ENCODE measurements at regions not wholly inside any gene's neighbourhood (a gene's known extent, or its start where the extent isn't known, plus 50 kb on each side); places are given as distances from the start of the nearest gene placed in this dataset.

- Histone ChIP-seq H3K9me3 (ENCODE audit: control insufficient read depth, insufficient read depth, low read depth, low read length) (no peaks in the 10 kb centered on the region), H3K27ac (ENCODE audit: low read length) (no peak overlapping the region), H3K36me3 (ENCODE audit: control insufficient read depth, insufficient read depth, low read length) (no peaks in the 10 kb centered on the region), H3K4me3 (ENCODE audit: low read depth in 2 of 2, low read length in 2 of 2) (no peak overlapping the region), H3K4me1 (ENCODE audit: control insufficient read depth, insufficient read depth, low read length) (no peaks in the 10 kb centered on the region), H3K27me3 (ENCODE audit: control insufficient read depth, insufficient read depth, low read length) (no peaks in the 10 kb centered on the region)
- ChIA-PET CTCF (no interaction called here), POLR2A (no interaction called here)
- DNase-seq (ENCODE audit: low read depth, low spot score): no peak
- no peak for ATAC-seq
- intact Hi-C loops (cut with micrococcal nuclease; ENCODE audit: unreplicated experiment): no loop called here
- TF ChIP-seq POLR2AphosphoS5 (IDR thresholded peaks at IDR 0.05; ENCODE audit: low read depth, low read length): no peak
- no peak for TF ChIP-seq SIN3A (IDR thresholded peaks at IDR 0.05; ENCODE audit: borderline replicate concordance, insufficient read depth, low read depth, low read length)
- TF ChIP-seq, protein P1, sequence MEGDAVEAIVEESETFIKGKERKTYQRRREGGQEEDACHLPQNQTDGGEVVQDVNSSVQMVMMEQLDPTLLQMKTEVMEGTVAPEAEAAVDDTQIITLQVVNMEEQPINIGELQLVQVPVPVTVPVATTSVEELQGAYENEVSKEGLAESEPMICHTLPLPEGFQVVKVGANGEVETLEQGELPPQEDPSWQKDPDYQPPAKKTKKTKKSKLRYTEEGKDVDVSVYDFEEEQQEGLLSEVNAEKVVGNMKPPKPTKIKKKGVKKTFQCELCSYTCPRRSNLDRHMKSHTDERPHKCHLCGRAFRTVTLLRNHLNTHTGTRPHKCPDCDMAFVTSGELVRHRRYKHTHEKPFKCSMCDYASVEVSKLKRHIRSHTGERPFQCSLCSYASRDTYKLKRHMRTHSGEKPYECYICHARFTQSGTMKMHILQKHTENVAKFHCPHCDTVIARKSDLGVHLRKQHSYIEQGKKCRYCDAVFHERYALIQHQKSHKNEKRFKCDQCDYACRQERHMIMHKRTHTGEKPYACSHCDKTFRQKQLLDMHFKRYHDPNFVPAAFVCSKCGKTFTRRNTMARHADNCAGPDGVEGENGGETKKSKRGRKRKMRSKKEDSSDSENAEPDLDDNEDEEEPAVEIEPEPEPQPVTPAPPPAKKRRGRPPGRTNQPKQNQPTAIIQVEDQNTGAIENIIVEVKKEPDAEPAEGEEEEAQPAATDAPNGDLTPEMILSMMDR (IDR thresholded peaks at IDR 0.05): no peak
- no peak for TF ChIP-seq TCF7L2 (IDR thresholded peaks at IDR 0.05; ENCODE audit: low read depth, low read length)
- no peak for TF ChIP-seq REST (IDR thresholded peaks at IDR 0.05; ENCODE audit: insufficient read depth in 1 of 2, low read depth in 2 of 2, low read length in 1 of 2)
- in situ Hi-C loops (cut with HindIII; ENCODE audit: low pct_unique_long_range_greater_than_20kb, low sequenced_read_pairs): no loop called here
- no TSS peak for BruUV-seq (replicated peaks)
These were observed 156.1 kb upstream of the PSMD7 start for GRCh38 chr16:74140557-74140956.

- in situ Hi-C loops (cut with HindIII; ENCODE audit: low pct_unique_long_range_greater_than_20kb, low sequenced_read_pairs): no loop called here
- no peaks in the 10 kb centered on the region for H3K27me3 ChIP-seq (ENCODE audit: control insufficient read depth, insufficient read depth, low read length)
- no peaks in the 10 kb centered on the region for H3K4me1 ChIP-seq (ENCODE audit: control insufficient read depth, insufficient read depth, low read length)
- ChIA-PET CTCF (no interaction called here), POLR2A (no interaction called here)
- DNase-seq (ENCODE audit: low read depth, low spot score) (no peak), ATAC-seq (no peak)
- no TSS peak for BruUV-seq (replicated peaks)
- H3K4me3 ChIP-seq (ENCODE audit: low read depth in 2 of 2, low read length in 2 of 2): no peak overlapping the region
- H3K36me3 ChIP-seq (ENCODE audit: control insufficient read depth, insufficient read depth, low read length): no peaks in the 10 kb centered on the region
- H3K9me3 ChIP-seq (ENCODE audit: control insufficient read depth, insufficient read depth, low read depth, low read length): no peaks in the 10 kb centered on the region
- intact Hi-C loops (cut with micrococcal nuclease; ENCODE audit: unreplicated experiment): no loop called here
- TF ChIP-seq, protein P1 (IDR thresholded peaks at IDR 0.05): no peak
- TF ChIP-seq TCF7L2 (IDR thresholded peaks at IDR 0.05; ENCODE audit: low read depth, low read length): no peak
- no peak for TF ChIP-seq REST (IDR thresholded peaks at IDR 0.05; ENCODE audit: insufficient read depth in 1 of 2, low read depth in 2 of 2, low read length in 1 of 2)
- no peak for TF ChIP-seq SIN3A (IDR thresholded peaks at IDR 0.05; ENCODE audit: borderline replicate concordance, insufficient read depth, low read depth, low read length)
- no peak for TF ChIP-seq POLR2AphosphoS5 (IDR thresholded peaks at IDR 0.05; ENCODE audit: low read depth, low read length)
- no peak overlapping the region for H3K27ac ChIP-seq (ENCODE audit: low read length)
These were observed 172.8 kb upstream of the PSMD7 start for GRCh38 chr16:74123826-74124225.

Measured in Panc1 (cell line).